Right lobe of liver (tissue), 4 donors: ENCODE measurements at regions not wholly inside any gene's neighbourhood (a gene's known extent, or its start where the extent isn't known, plus 50 kb on each side); places are given as distances from the start of the nearest gene placed in this dataset.

ENCODE experiments used
- POLR2A ChIP-seq: fragments of 450-650 bp; IDR thresholded peaks from one replicate; pipeline ENCODE4 v1.6.1; 2017; ENCODE audit warnings: antibody characterized with exemption, mild to moderate bottlenecking
- TF ChIP-seq, protein P1 (sequence below), 4 donors: fragments of 200-600 bp in 3 of 4; fragments of 450-650 bp in 1 of 4; IDR thresholded peaks; one replicate each; pipeline versions ENCODE4 v1.5.1 to v1.8.0; 2016 to 2022; ENCODE audit warnings: antibody characterized with exemption in 4 of 4, mild to moderate bottlenecking in 2 of 4
- donor health status: DM: no; HTN: no; CAD: no.
- donor health status: DM: no; HTN: no; CAD: no.
- donor health status: DM: no; HTN: yes; CAD: no.

- TF ChIP-seq, protein P1, sequence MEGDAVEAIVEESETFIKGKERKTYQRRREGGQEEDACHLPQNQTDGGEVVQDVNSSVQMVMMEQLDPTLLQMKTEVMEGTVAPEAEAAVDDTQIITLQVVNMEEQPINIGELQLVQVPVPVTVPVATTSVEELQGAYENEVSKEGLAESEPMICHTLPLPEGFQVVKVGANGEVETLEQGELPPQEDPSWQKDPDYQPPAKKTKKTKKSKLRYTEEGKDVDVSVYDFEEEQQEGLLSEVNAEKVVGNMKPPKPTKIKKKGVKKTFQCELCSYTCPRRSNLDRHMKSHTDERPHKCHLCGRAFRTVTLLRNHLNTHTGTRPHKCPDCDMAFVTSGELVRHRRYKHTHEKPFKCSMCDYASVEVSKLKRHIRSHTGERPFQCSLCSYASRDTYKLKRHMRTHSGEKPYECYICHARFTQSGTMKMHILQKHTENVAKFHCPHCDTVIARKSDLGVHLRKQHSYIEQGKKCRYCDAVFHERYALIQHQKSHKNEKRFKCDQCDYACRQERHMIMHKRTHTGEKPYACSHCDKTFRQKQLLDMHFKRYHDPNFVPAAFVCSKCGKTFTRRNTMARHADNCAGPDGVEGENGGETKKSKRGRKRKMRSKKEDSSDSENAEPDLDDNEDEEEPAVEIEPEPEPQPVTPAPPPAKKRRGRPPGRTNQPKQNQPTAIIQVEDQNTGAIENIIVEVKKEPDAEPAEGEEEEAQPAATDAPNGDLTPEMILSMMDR (IDR thresholded peaks at IDR 0.05), result no peak
- no peak for TF ChIP-seq POLR2A
These were observed 410.7 kb downstream of the CENPC start for GRCh38 chr4:67134616-67135015.
